Transverse colon (tissue), 4 donors: ENCODE measurements at regions not wholly inside any gene's neighbourhood (a gene's known extent, or its start where the extent isn't known, plus 50 kb on each side); places are given as distances from the start of the nearest gene placed in this dataset.

Source experiments
- DNase-seq: peaks from one replicate; pipeline ENCODE4 v3.0.0-alpha.2; 2019
- H3K27ac ChIP-seq, 4 donors: fragments of 200-600 bp; sonication (generic); 2 replicates each; pipeline ENCODE4 v1.5.1; 2016 to 2018; ENCODE audit warnings: inconsistent platforms in 4 of 4
- H3K27me3 ChIP-seq: fragments of 200-600 bp; sonication (generic); 2 replicates; pipeline ENCODE4 v1.5.1; 2017; ENCODE audit warnings: inconsistent platforms
- H3K36me3 ChIP-seq, 4 donors: fragments of 200-600 bp; sonication (generic); 2 replicates each; pipeline ENCODE4 v1.5.1; 2017 to 2019; ENCODE audit warnings: inconsistent platforms in 4 of 4
- H3K4me1 ChIP-seq, 4 donors: fragments of 200-600 bp; sonication (generic); 2 replicates each; pipeline ENCODE4 v1.5.1; 2017 to 2020; ENCODE audit warnings: inconsistent platforms in 4 of 4
- H3K4me3 ChIP-seq, 4 donors: fragments of 200-600 bp; sonication (generic); 1 replicate in 1 of 4; 2 replicates in 3 of 4; pipeline versions ENCODE4 v1.5.1 to v1.6.1; 2017 to 2019; ENCODE audit warnings: inconsistent platforms in 4 of 4
- H3K9me3 ChIP-seq, 2 donors: fragments of 200-600 bp; sonication (generic); 2 replicates each; pipeline ENCODE4 v1.5.1; 2017 to 2019; ENCODE audit warnings: inconsistent platforms in 2 of 2
- EP300 ChIP-seq: sonication (generic); formaldehyde crosslinking; IDR thresholded peaks from one replicate; pipeline ENCODE4 v1.6.1; 2017; ENCODE audit warnings: antibody characterized with exemption, low read depth
- POLR2A ChIP-seq: fragments of 450-650 bp; IDR thresholded peaks from one replicate; pipeline ENCODE4 v1.6.1; 2016; ENCODE audit warnings: antibody characterized with exemption, mild to moderate bottlenecking, moderate library complexity
- POLR2AphosphoS5 ChIP-seq, 3 donors: sonication (generic); formaldehyde crosslinking; IDR thresholded peaks; one replicate each; pipeline ENCODE4 v1.6.1; 2016; ENCODE audit warnings: antibody characterized with exemption in 3 of 3
- WGBS, 2 donors: methylation state at CpG; one replicate each; pipeline ENCODE4 v1.1.5; 2018; ENCODE audit warnings: low coverage in 1 of 2; 5-methylcytosine and 5-hydroxymethylcytosine counted together
- in situ Hi-C, 4 donors: fragments of 200-750 bp; cut with MboI; loops; one replicate each; pipeline versions ENCODE4 v1.15.0 to v1.15.1; 2017; ENCODE audit warnings: low sequenced_read_pairs in 3 of 4, low pct_ligation_motif_present in 1 of 4, low pct_unique_long_range_greater_than_20kb in 1 of 4
- intact Hi-C: fragments of 100-400 bp; cut with DNase I; formaldehyde crosslinking; loops from one replicate; pipeline ENCODE4 v1.15.1; 2023; ENCODE audit warnings: low total_unique reads
- TF ChIP-seq, protein P1 (sequence below), 5 experiments: fragments of 200-600 bp in 3 of 5; fragments of 450-650 bp in 2 of 5; sonication (generic) in 3 of 5; IDR thresholded peaks; 1 replicate in 2 of 5; 2 replicates in 3 of 5; pipeline ENCODE4 v1.5.1; 2016 to 2017; ENCODE audit warnings: antibody characterized with exemption in 5 of 5, inconsistent platforms in 3 of 5, mild to moderate bottlenecking in 2 of 5, moderate library complexity in 1 of 5

DNA sequence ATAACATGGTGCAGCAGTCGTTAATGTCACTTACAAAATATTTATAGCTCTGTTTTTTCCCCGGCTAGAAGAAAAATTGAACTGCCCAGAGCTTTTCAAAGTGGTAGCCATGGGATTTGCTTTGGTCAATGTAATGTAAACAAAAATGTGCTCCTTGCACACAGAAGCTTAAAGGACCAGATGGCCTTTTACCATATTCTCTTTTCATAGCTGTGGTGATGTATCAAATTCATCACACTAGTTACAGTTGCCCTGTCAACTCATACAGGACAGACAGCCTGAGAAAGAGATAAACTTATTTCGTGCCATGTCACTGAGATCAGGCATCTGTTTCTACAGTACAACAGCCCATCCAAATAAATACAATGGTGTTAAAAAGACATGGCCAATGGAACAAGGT lies 368.1 kb upstream of the CDH19 start:
- no peak for TF ChIP-seq EP300
- no peak for TF ChIP-seq POLR2A
- TF ChIP-seq POLR2AphosphoS5 (IDR thresholded peaks at IDR 0.05): no peak
- TF ChIP-seq, protein P1, sequence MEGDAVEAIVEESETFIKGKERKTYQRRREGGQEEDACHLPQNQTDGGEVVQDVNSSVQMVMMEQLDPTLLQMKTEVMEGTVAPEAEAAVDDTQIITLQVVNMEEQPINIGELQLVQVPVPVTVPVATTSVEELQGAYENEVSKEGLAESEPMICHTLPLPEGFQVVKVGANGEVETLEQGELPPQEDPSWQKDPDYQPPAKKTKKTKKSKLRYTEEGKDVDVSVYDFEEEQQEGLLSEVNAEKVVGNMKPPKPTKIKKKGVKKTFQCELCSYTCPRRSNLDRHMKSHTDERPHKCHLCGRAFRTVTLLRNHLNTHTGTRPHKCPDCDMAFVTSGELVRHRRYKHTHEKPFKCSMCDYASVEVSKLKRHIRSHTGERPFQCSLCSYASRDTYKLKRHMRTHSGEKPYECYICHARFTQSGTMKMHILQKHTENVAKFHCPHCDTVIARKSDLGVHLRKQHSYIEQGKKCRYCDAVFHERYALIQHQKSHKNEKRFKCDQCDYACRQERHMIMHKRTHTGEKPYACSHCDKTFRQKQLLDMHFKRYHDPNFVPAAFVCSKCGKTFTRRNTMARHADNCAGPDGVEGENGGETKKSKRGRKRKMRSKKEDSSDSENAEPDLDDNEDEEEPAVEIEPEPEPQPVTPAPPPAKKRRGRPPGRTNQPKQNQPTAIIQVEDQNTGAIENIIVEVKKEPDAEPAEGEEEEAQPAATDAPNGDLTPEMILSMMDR (IDR thresholded peaks at IDR 0.05): no peak
- no peaks in the 10 kb centered on the region for H3K36me3 ChIP-seq
- in situ Hi-C loops: no loop called here
- H3K27me3 ChIP-seq: no peaks in the 10 kb centered on the region
- intact Hi-C loops: no loop called here
- H3K27ac ChIP-seq: no peak overlapping the region
- no peaks in the 10 kb centered on the region for H3K9me3 ChIP-seq
- WGBS, 2 donors: 22 to 39% methylated on average over 3 of the region's 3 CpGs
- no peak overlapping the region for H3K4me3 ChIP-seq
- no peak for DNase-seq
- no peaks in the 10 kb centered on the region for H3K4me1 ChIP-seq

DNA sequence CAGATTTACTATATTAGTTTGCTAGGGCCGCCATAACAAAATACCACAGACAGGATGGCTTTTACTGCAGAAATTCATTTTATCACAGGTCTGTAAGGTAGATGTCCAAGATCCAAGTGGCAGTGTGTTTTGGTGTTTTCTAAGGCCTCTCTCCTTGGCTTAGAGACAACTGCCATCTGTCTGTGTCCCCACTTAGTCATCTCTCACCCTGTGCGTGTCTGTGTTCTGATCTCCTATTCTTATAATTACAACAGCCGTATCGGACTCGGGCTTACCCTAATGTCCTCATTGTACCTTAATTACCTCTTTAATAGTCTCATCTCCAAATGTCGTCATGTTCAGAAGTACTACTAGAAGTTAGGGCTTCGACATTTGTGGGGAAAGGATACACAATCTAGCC lies 362.3 kb upstream of the CDH19 start:
- Histone ChIP-seq H3K4me3 (no peak overlapping the region), H3K9me3 (no peaks in the 10 kb centered on the region), H3K27me3 (no peaks in the 10 kb centered on the region), H3K36me3 (no peaks in the 10 kb centered on the region), H3K4me1 (no peaks in the 10 kb centered on the region), H3K27ac (no peak overlapping the region)
- DNase-seq: no peak
- intact Hi-C loops (no loop called here), in situ Hi-C loops (no loop called here)
- TF ChIP-seq EP300 (no peak), POLR2AphosphoS5 (IDR thresholded peaks at IDR 0.05) (no peak), POLR2A (no peak)
- TF ChIP-seq, protein P1 (IDR thresholded peaks at IDR 0.05): no peak
- WGBS, 2 donors: 86% methylated on average over 7 of the region's 7 CpGs

GRCh38 chr18:66958309-66958708 lies 354.4 kb upstream of the CDH19 start:
- Histone ChIP-seq H3K36me3 (no peaks in the 10 kb centered on the region), H3K27ac (no peak overlapping the region), H3K27me3 (no peaks in the 10 kb centered on the region), H3K4me3 (no peak overlapping the region), H3K4me1 (no peaks in the 10 kb centered on the region), H3K9me3 (no peaks in the 10 kb centered on the region)
- no peak for DNase-seq
- intact Hi-C loops: no loop called here
- TF ChIP-seq, protein P1 (IDR thresholded peaks at IDR 0.05): no peak
- no peak for TF ChIP-seq EP300
- TF ChIP-seq POLR2AphosphoS5 (IDR thresholded peaks at IDR 0.05): no peak
- TF ChIP-seq POLR2A: no peak
- in situ Hi-C loops: no loop called here
- WGBS, 2 donors: 51 to 58% methylated on average over 2 of the region's 2 CpGs

GRCh38 chr18:66951750-66952149 lies 347.9 kb upstream of the CDH19 start:
- H3K27ac ChIP-seq: no peak overlapping the region
- H3K4me1 ChIP-seq: no peaks in the 10 kb centered on the region
- H3K36me3 ChIP-seq: no peaks in the 10 kb centered on the region
- in situ Hi-C loops (no loop called here), intact Hi-C loops (no loop called here)
- 72 to 100% methylated on average over 1 of the region's 1 CpG for WGBS, 2 donors
- no peaks in the 10 kb centered on the region for H3K27me3 ChIP-seq
- no peak for DNase-seq
- no peak overlapping the region for H3K4me3 ChIP-seq
- H3K9me3 ChIP-seq: no peaks in the 10 kb centered on the region
- TF ChIP-seq, protein P1 (IDR thresholded peaks at IDR 0.05): no peak
- TF ChIP-seq EP300 (no peak), POLR2AphosphoS5 (IDR thresholded peaks at IDR 0.05) (no peak), POLR2A (no peak)
